ENCODE measurements at regions not wholly inside any gene's neighbourhood (a gene's known extent, or its start where the extent isn't known, plus 50 kb on each side); places are given as distances from the start of the nearest gene placed in this dataset.

DNA sequence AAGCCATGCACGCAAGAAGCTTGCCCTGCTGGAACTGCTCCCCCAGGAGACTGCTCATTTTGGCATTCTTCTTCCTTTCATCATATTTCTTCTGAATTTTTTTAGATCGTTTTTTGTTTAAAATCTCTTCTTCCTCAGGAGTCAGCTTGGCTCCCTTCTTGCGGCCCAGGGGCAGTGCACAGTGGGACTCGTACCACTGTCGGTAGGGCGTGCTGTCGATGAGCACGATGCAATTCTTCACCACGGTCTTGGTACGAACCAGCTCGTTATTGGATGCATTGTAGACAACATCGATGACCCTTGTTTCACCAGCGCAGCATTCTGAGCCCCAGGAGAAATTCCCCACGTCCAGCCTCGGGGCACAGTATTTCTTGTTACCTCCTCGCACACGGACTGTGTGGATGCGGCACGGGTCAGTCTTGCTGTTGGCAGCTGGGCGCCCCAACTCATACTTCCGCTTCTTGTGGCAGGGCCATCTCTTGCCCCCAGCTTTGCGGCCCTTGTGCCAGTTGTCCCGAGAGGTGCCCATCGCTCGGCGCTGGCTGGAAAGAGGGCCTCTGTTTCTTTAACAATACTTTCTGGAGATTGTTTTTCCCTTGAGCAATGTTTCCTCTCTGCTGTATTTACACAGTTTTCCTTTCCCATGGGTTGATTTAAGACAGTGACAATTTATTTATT lies 452.4 kb downstream of the TMEM121 start:
- TF ChIP-seq, protein P1, sequence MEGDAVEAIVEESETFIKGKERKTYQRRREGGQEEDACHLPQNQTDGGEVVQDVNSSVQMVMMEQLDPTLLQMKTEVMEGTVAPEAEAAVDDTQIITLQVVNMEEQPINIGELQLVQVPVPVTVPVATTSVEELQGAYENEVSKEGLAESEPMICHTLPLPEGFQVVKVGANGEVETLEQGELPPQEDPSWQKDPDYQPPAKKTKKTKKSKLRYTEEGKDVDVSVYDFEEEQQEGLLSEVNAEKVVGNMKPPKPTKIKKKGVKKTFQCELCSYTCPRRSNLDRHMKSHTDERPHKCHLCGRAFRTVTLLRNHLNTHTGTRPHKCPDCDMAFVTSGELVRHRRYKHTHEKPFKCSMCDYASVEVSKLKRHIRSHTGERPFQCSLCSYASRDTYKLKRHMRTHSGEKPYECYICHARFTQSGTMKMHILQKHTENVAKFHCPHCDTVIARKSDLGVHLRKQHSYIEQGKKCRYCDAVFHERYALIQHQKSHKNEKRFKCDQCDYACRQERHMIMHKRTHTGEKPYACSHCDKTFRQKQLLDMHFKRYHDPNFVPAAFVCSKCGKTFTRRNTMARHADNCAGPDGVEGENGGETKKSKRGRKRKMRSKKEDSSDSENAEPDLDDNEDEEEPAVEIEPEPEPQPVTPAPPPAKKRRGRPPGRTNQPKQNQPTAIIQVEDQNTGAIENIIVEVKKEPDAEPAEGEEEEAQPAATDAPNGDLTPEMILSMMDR (IDR thresholded peaks at IDR 0.05): no peak
- TF ChIP-seq POLR2A (IDR thresholded peaks at IDR 0.05): no peak
